Kidney (tissue), 13 donors: ENCODE measurements at regions not wholly inside any gene's neighbourhood (a gene's known extent, or its start where the extent isn't known, plus 50 kb on each side); places are given as distances from the start of the nearest gene placed in this dataset.

Source experiments
- DNase-seq, 5 donors: peaks; one replicate each; pipeline ENCODE4 v3.0.0-alpha.2; 2013 to 2020
- FAIRE-seq: peaks from 2 replicates; lab custom pipeline; 2012; peaks lifted over from hg19 to GRCh38; lab: Jason Lieb, UNC
- H3K27ac ChIP-seq, 2 donors: one replicate each; pipeline ENCODE4 v1.7.0; 2013; ENCODE audit warnings: low read depth in 2 of 2, low read length in 2 of 2, inconsistent platforms in 1 of 2
- H3K27me3 ChIP-seq: one replicate; pipeline ENCODE4 v1.7.1; 2013; ENCODE audit warnings: low read length, inconsistent platforms; ENCODE audit not compliant: control insufficient read depth, insufficient read depth
- H3K36me3 ChIP-seq, 3 donors: one replicate each; pipeline versions ENCODE4 v1.7.0 to v1.7.1; 2013; ENCODE audit warnings: low read length in 3 of 3, control low read depth in 1 of 3, inconsistent platforms in 1 of 3; ENCODE audit not compliant: insufficient read depth in 3 of 3, control insufficient read depth in 2 of 3
- H3K4me1 ChIP-seq, 3 donors: one replicate each; pipeline versions ENCODE4 v1.7.0 to v1.7.1; 2013; ENCODE audit warnings: low read length in 3 of 3, inconsistent platforms in 1 of 3, low read depth in 1 of 3; ENCODE audit not compliant: control insufficient read depth in 2 of 3, insufficient read depth in 2 of 3
- H3K4me3 ChIP-seq, 3 donors: one replicate each; pipeline versions ENCODE4 v1.7.0 to v1.8.1; 2013; ENCODE audit warnings: low read length in 3 of 3, control low read depth in 1 of 3, inconsistent platforms in 1 of 3
- H3K9ac ChIP-seq, 3 donors: one replicate each; pipeline versions ENCODE4 v1.7.0 to v1.7.1; 2013; ENCODE audit warnings: low read length in 3 of 3, control low read depth in 1 of 3, inconsistent platforms in 1 of 3
- H3K9me3 ChIP-seq, 3 donors: one replicate each; pipeline versions ENCODE4 v1.7.0 to v1.7.1; 2013; ENCODE audit warnings: low read length in 3 of 3, control low read depth in 1 of 3, inconsistent platforms in 1 of 3; ENCODE audit not compliant: control insufficient read depth in 2 of 3, insufficient read depth in 1 of 3
- intact Hi-C: fragments of 100-400 bp; cut with DNase I; formaldehyde crosslinking; loops from one replicate; pipeline ENCODE4 v1.11.1; 2022
- TF ChIP-seq, protein P1 (sequence below): IDR thresholded peaks from 3 replicates; pipeline ENCODE4 v1.5.1; 2012; ENCODE audit warnings: mild to moderate bottlenecking, moderate library complexity, borderline replicate concordance; ENCODE audit not compliant: insufficient read depth; ENCODE audit errors: extremely low read depth
- donor health status: control.
- donor health status: control.
- donor health status: control.
- donor health status: control.
- donor health status: control.
- donor health status: DM: yes; HTN: yes; CAD: no.
- donor health status: Normal renal cell carcinoma (clear cell type).

DNA sequence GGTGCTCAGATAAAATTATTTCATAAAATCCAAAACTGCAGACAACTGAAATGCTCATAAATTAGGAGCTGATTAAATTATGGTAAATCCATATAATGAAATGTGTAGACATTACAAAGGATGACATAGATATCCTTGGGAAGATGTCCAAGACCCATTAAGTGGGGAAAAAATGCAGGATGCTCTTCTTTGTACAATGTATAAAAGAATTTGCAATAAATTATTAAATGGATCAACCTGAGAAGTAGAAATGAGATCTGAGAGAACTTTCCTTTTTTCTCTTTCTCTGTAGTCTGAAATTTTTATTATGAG, 336.4 kb upstream of the E2F7 start:
- DNase-seq: no peak
- Histone ChIP-seq H3K27me3 (no peaks in the 10 kb centered on the region), H3K27ac (no peak overlapping the region), H3K4me1 (no peaks in the 10 kb centered on the region), H3K9me3 (no peaks in the 10 kb centered on the region), H3K4me3 (no peak overlapping the region), H3K36me3 (no peaks in the 10 kb centered on the region), H3K9ac (no peak overlapping the region)
- intact Hi-C loops: no loop called here
- TF ChIP-seq, protein P1, sequence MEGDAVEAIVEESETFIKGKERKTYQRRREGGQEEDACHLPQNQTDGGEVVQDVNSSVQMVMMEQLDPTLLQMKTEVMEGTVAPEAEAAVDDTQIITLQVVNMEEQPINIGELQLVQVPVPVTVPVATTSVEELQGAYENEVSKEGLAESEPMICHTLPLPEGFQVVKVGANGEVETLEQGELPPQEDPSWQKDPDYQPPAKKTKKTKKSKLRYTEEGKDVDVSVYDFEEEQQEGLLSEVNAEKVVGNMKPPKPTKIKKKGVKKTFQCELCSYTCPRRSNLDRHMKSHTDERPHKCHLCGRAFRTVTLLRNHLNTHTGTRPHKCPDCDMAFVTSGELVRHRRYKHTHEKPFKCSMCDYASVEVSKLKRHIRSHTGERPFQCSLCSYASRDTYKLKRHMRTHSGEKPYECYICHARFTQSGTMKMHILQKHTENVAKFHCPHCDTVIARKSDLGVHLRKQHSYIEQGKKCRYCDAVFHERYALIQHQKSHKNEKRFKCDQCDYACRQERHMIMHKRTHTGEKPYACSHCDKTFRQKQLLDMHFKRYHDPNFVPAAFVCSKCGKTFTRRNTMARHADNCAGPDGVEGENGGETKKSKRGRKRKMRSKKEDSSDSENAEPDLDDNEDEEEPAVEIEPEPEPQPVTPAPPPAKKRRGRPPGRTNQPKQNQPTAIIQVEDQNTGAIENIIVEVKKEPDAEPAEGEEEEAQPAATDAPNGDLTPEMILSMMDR: no peak
- no peak for FAIRE-seq

DNA sequence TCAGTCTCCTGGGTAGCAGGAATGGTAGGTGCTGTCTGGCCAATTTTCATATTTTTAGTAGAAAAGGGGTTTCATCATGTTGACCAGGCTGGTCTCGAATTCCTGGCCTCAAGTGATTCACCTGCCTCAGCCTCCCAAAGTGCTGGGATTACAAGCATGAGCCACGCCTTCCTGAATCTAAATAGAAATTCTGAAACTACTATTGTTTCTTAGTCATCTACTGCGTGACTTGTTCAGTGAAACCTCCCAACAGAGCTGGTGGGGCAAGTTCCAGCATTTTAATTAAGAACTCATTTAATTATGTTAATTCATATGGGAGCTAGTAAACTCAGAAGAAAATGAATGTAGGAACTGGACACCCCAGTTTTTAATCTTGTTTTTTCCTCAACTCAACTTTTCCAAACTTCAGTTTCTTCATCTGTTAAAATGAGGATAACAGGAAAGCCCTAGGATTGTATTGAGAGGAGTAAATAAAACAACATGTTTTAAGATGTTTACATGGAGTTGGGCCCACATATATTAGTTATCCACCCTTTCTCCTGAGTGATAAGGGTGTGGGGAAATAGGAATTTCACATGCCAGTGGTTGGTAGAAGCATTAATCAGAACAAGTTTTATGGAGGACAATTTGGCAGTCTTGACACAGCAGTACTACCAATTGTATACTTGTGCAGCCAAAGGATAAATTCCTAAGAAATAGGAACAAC, 335.8 kb upstream of the E2F7 start:
- Histone ChIP-seq H3K9ac (no peak overlapping the region), H3K4me1 (no peaks in the 10 kb centered on the region), H3K9me3 (no peaks in the 10 kb centered on the region), H3K27ac (no peak overlapping the region), H3K4me3 (no peak overlapping the region), H3K27me3 (no peaks in the 10 kb centered on the region), H3K36me3 (no peaks in the 10 kb centered on the region)
- intact Hi-C loops: no loop called here
- TF ChIP-seq, protein P1: no peak
- no peak for FAIRE-seq
- DNase-seq: no peak

DNA sequence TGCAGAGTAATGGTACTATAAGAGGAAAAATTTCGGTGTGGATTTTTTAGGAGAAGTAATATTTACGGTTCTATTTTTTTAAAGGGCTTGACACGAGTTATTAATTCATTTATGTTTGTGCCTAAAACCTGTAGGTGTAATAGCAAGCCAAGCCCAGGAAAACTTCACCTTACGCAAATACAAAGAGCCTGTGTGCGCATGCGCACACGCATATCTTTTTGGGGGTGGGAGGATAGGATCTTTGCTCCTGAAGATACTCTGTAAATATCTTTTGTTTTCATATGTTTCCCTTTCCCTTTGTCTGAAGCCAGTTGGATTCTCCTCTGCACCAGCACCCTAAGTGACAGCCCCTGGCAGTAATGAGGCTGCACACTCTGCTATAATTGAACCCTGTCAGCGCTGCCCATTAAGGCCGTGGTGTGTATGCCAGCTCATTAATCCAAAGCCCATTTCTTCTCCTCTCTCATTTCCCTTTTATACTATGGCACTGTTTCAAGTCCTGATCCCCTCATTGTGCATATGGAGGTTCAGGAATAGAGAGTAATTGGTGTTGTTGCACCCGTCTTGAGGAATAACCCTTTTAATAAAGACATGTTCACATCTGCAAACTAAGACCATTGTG, 327.2 kb upstream of the E2F7 start:
- DNase-seq (no peak), FAIRE-seq (no peak)
- no peak overlapping the region for H3K27ac ChIP-seq
- no peak overlapping the region for H3K9ac ChIP-seq
- no peak overlapping the region for H3K4me3 ChIP-seq
- intact Hi-C loops: no loop called here
- no peaks in the 10 kb centered on the region for H3K36me3 ChIP-seq
- TF ChIP-seq, protein P1: no peak
- H3K9me3 ChIP-seq: no peaks in the 10 kb centered on the region
- no peaks in the 10 kb centered on the region for H3K4me1 ChIP-seq
- no peaks in the 10 kb centered on the region for H3K27me3 ChIP-seq
